ENCODE measurements at regions not wholly inside any gene's neighbourhood (a gene's known extent, or its start where the extent isn't known, plus 50 kb on each side); places are given as distances from the start of the nearest gene placed in this dataset.

DNA sequence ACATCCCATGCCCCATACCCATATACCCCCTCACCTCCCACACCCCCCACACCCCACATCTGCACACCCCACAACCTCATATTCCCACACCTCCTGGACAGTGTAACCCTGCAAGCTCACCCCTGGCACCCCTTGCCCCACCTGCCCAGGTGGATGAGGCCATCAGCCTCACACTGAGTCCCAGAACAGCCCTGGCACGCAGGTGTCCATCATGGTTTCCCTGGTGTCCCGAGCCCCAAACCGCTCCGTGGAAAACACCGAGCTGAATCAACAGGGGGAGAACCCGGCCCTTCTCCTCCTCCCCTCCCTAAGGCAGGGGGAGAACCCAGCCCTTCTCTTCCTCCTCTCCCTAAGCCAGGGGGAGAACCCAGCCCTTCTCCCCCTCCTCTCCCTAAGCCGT is 415.6 kb upstream of the SALL3 start:
- no peak for DNase-seq (ENCODE audit: low read depth, low spot score)

DNA sequence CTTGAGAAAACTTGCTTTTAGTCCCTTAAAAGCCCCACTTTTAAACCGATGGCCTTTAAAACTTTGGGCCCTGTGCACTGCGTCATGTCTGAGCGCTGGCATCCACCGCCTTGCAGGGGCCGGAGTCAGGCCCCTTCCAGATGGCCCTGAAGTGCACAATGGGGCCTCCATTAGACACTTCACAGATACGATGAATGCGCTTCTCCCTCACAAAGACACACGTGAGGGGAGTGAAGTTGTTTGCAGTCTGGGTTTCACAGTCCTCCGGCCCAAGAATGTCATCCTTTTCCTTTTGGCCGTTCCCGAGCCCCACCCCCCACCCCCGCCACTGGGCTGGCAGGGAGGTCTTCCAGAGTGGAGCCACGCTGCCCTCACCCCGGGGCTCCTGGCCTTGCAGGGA is 415.1 kb upstream of the SALL3 start:
- no peak for DNase-seq (ENCODE audit: low read depth, low spot score)

DNA sequence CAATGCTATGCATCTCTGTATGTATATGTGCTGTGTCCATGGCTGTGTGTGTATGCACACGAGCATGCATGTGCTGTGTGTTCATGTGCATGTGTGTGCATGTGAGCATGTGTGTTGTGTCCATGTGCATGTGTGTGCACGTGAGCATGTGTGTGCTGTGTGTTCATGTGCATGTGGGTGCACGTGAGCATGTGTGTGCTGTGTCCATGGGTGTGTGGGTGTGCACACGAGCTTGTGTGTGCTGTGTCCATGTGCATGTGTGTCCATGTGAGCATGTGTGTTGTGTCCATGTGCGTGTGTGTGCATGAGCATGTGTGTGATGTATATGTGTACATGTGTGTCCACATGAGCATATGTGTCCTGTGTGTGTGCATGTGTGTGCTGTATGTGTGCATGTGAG is 414.4 kb upstream of the SALL3 start:
- DNase-seq (ENCODE audit: low read depth, low spot score), result no peak

DNA sequence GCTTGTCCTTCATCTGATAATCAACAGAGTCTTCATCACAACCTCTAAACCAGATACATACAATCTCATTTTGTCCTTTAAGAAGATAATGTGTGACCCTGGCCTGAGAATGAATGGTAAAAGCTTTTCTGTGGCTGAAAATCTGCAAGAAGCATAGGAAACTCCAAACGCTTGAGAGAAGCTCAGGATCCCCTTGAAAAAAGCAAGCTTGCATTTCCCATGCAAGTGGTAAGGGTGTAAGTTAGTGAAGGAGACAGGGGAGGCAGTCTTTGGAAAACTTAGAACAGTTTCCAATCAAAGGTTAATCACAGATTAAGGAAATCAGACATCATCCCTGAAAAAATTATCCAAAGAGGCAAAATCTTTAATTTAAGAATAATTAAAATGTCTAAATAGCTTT is 413.6 kb upstream of the SALL3 start:
- no peak for DNase-seq (ENCODE audit: low read depth, low spot score)

DNA sequence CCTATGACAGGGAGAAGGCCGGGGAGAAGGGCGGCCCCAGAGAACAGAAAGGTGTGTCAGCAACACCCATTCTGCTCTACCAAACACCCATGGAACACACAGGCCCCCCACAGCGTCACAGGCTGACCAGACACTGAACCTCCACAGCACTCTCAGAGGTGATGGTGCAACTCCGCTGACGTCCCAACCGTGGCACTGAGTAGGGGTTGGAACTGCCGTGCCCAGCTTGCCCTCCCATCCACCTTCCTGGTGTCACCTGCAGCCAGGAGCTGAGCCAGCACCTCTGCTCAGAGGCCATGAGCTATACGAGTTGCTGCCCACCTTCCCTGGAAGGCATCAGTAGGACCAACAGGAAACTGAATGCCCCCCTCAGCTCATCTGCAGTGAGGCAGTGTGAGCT is 412.9 kb upstream of the SALL3 start:
- DNase-seq (ENCODE audit: low read depth, low spot score), result no peak

DNA sequence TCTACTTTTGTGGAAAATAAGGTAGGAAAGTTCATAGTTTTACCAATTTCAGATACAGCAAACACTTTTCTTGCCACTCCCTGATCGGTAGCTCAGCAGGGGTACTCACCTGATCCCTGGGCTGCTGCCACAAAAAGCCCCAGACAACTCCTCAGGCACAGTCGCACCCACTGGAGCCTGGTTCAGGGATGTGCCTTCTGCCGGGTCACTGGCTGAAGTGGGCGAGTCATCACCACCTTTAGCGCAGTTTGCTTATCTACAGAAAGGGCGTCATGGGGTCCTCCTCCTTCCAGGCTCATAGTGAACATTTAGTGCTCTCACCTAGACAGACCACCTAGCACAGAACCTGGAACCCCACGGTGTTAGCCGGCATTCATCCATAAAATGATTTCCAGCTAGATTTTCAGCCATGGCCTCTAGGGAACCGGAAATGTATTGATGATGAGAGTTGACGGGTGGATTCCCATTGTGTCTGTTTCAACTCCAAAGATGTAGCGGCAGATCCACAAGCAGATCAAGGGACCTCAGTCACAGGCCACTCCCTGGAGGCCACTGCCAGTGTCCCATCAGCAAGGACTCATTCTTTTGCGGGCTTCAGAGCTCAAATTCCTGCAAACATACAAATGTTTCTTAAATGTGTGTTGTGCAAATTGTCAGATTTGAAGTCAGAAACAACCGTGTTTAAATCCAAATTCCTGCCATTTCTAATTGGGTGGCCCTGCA is 408.4 kb upstream of the SALL3 start:
- DNase-seq (ENCODE audit: low read depth, low spot score), result no peak

DNA sequence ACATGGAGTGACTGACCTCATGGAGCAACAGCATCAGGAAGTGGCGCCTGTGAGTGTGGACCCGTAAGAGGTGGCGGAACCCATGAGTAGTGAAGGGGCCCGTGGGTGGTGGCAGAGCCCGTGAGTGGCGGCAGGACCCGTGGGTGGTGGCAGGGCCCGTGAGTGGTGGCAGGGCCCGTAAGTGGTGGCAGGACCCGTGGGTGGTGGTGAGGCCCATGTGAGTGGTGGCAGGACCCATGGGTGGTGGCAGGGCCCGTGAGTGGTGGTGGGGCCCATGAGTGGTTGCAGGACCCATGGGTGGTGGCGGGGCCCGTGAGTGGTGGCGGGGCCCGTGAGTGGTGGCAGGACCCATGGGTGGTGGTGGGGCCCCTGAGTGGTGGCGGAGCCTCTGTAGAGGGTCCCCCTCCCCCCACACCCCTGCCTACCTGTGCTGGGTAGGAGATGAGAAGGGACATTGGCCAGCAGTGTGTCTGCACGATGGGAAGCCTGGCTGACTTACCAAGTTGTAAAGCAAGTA is 407.7 kb upstream of the SALL3 start:
- DNase-seq (ENCODE audit: low read depth, low spot score), result no peak

DNA sequence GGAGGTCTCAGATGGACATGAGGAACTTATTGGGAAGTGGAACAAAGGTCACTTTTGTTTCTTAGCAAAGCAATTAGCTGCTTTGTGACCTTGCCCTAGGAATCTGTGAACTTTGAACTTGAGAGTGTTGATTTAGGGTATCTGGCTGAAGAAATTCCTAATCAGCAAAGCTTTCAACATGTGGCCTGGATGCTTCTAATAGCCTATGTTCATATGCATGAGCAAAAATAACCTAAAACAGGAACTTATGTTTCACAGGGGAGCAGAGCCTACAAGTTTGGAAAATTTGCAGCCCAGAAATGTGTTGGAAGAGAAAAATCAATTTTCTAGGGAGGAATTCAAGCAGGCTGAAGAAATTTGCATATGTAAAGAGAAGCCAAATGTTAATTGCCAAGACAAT is 405.8 kb upstream of the SALL3 start:
- DNase-seq (ENCODE audit: low read depth, low spot score), result no peak

DNA sequence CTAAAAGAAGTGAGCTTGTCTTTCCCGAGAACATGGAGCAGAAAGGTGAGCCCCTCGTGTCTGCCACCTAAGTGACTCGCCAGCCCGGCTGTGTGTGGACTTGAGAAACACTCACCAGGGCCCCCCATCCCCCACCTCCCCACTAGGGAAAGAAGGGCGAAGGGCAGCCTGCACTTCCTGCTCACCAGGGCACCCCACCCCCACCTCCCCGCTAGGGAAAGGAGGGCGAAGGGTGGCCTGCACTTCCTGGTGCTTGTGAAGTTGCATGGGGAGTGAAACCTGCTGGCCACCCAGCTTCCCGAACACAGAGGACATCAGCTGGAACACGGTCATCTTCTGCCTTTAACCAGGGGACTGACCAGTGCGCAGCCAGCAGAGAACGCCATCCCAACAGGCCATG is 402.7 kb upstream of the SALL3 start:
- DNase-seq (ENCODE audit: low read depth, low spot score), result no peak

DNA sequence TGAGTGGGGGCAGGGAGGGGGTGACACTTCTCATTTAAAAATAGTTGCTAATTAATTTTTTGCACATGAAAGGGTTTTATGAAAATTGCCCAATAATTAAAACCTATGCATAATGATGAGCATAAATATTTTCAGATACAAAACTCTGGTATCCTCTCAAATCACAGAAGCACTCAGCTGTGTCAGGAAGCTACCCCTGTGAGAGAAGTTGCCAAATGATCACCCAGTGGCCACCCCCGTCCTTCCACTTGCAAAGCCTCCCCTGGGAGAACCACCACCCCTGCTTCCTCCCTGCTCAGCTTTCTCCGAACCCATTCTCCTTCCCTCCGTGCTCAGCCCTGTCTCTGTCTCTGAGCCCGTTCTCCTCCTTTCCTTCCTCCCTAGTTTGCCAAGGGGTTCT is 400.2 kb upstream of the SALL3 start:
- DNase-seq (ENCODE audit: low read depth, low spot score), result no peak

DNA sequence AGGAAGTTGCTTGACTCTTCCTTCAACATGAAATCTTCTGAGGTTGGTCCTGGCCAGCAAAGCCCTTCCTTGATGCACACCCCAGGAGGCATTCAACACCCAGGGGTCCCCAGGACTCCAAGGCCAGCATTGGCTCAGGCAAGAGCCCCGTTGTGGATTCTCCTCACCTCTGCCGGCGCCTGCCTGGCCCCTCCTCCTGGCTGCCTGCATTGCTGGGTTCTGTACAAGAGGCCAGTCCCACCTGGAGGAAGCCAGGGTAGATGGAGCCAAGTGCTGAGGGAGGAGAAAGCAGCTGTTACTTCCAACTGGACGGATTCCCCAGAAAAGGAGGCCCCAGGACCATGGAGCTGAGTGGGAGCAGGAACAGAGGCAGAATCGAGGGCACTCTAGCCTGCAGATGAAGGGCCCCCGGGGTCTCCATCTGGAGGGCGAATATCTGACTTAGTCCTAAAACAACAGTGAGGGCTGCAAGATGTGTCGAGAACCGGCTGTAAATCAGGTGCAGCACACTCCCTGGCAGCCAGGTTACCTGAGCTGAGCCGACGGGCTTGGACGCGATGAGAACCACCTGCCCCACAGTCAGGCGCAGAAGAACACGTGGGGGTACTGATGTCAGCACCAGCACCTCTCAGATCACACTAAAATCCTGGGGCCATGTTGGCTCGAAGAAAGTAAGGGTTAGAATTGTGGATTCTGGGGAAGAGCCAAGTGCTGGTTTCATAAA is 399.6 kb upstream of the SALL3 start:
- no peak for DNase-seq (ENCODE audit: low read depth, low spot score)

DNA sequence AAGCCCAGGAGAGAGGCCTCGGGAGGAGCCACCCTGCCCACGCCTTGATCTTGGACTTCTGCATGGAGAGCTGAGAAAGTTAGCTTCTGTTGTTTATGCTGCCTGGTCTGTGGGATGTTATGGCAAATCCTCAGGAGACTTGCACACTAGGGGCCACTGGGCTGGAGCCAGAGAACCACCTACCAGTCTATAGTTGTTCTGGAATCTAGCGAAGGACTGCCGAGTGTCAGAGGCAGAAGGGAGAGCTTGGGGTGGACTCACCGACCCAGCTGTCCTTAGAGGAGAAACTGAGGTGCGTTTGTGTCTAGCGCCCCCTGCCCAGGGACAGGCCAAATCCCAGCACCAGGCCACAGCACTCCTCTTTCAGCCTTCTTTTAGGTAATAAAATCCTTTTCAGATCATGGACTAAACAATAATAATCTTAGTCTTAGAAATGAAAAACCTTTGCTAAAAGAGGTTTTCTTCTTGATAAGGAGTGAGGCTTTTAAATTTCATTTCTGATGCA is 398.7 kb upstream of the SALL3 start:
- no peak for DNase-seq (ENCODE audit: low read depth, low spot score)

DNA sequence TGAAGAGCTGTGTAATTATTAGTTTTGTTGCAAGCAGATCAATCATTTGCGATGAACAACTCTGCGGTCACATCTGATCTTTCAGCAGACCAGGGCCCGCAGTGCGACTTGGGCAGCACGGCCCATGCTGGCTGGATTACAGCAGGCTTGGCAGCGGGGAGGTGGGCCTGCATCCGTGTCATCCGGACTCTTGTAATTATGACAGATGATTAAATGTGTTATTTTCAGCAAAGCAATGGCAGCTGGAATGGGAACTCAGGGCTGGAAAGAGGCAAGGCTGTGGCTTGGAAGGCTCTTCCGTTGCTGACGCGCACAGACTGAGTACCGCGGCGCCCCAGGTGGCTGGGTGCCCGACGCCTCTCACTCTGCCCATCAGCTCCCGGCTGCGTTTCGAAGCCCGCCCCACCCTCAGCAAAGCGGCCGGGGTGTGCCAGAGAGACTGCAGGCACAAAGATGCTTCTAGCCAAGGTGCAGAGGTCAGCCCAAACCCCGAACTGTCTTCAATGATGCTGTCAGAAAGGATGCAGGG is 397.4 kb upstream of the SALL3 start:
- DNase-seq (ENCODE audit: low read depth, low spot score), result no peak

DNA sequence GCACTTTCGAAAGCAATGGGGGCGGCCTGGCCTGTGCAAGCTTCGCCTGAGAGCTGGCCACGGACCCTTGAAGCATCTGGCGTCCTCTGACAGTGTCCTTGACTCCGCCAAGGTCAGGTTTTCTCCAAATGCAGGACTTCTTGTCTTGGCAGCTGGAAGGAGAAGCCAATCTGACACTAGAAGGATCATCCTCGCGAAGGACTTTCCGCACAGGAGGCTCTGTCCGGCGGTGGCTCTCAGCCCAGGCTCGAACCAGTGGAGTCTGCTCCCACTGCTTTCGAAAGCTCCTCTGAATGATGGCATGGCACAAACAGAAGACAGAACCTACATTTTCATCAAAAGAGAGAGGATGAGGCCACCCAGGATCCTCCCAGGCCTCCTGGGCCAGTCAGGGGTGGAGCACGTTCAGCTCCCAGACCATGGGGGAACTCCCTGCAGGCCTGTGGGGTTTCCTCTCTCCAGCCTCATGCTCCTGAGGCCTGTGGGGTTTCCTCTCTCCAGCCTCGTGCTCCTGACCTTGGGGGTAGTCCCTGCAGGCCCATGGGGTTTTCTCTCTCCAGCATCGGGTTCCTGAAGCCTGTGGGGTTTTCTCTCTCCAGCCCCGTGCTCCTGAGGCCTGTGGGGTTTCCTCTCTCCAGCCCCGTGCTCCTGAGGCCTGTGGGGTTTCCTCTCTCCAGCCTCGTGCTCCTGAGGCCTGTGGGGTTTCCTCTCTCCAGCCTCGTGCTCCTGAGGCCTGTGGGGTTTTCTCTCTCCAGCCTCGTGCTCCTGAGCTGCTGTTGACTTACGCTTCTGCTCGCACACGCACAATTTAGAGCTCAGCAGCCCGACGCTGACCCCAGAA is 396.5 kb upstream of the SALL3 start:
- no peak for DNase-seq (ENCODE audit: low read depth, low spot score)

DNA sequence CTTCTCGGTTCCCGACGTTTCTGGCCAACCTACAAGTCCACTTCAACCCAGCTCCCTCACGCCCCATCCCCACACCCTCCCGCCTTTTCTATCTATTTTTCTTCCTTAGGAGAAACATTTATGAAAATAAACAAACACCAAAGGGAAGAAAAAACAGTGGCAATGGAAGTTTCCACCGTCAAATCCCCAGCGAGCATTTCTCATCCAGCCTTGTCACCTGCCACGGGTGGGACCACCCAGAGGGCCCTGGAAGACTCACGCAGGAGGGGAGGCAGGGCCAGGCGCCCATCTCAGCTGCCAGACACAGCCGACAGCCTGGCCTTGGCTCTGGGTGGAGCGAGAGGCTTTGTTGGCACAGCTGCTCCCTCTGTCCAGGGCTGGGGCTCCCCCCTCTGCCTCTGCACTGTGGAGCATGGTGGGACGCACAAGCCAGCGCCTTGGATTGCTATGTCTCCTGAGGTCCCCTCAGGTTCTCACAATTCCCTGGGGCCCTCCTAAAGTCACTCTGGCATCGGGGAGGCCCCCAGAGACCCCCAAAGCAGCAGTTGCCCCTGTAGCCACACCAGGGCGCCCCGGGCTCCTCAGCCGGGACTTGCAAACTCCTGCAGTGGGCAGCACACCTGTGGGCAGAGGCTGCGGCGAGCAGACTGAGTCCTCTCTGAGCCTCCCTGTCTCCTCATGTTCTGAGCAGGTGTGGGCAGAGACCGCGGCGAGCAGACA is 395.7 kb upstream of the SALL3 start:
- DNase-seq (ENCODE audit: low read depth, low spot score), result no peak

DNA sequence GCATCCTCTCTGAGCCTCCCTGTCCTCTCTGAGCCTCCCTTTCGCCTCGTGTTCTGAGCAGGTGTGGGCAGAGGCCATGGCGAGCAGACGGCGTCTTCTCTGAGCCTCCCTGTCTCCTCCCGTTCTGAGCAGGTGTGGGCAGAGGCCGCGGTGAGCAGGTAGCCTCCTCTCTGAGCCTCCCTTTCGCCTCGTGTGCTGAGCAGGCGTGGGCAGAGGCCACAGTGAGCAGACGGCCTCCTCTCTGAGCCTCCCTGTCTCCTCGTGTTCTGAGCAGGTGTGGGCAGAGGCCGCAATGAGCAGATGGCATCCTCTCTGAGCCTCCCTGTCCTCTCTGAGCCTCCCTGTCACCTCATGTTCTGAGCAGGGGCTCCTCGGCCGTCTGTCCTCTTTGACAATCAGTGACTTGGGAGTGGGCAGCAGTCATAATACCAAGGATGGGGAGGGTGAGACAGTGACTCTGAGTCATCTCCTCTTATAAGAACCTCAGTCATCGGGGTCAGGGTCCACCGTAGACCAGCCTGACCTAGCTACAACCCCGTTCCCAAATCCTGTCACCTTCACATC is 395.1 kb upstream of the SALL3 start:
- no peak for DNase-seq (ENCODE audit: low read depth, low spot score)

DNA sequence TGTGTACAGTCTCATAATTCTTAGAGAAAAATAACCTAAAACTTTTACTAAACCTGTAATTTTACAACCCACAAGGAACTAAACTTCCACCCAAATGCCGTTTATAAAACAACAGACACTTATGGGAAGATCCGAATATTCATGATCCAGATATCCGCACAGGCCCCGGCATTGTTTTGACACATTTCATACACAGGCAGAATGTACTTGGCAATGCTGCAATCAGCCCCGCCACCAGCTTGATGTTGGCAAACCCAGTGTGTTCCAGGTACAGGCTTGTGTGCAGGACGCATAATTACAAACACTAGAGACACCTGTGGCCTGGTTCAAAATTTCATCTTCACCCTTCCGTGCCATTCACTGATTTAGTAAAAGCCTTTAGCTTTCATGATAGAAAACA is 393.0 kb upstream of the SALL3 start:
- DNase-seq (ENCODE audit: low read depth, low spot score), result no peak

DNA sequence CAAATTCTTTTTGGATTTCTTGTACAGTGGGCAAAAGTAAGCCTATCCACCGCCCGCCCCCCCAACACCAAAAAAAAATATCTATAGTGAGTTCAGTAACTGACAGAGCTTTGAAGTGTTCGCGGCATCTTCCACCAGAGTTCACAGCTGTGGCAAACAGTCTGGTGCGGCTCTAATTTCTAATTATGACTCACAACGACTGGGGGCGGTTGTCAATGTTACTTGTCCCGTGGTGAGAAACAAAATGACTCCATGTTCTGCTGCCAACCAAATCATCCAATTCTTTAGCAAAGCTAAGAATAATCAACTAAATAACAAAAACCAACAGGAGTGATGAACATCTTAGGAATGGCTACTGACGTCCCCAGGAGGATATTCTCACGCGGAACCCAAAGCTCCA is 392.5 kb upstream of the SALL3 start:
- no peak for DNase-seq (ENCODE audit: low read depth, low spot score)

DNA sequence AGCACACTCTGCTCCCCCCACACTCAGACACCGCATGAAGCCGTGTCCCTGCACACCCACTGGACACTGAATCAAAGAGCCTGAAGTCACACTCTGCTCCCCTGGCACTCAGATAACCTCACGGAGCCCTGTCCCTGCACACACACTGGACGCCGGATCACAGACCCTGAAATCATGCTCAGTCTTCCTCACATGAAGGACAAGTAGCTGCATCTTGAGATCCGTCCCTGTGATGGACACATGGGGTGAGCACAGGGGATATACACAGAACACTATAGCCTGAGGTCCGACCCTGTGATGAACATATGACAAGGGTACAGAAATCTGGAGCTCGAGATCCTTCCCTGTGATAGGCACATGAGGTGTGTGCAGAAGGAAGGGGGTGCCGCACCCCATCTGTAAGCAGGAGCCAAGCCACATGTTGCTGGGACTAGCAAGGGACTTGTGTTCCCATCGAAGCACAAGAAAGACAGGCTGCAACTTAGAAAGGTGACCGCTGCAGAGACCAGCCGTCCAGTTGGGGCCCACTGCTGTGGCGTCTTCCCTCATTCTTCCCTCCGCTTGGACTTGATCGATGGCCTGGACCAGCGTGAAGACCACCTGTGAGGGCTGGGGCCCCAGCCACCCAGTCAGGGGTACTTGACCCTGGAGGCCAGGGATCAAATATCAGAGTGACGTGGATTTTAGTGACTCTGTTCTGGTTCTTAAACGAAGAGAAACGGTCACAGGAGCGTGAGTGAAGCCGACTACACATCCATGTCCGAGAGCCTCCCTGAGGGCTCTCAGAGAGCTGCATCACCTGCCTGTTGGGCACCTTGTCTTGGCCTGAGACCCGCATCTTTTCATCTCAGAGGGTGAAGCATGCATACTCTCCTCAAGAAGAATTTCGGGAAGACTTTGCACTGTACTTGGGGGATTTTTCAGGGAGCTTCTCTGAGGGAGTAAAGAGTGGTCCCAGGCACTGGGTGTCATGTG is 391.7 kb upstream of the SALL3 start:
- DNase-seq (ENCODE audit: low read depth, low spot score), result no peak

DNA sequence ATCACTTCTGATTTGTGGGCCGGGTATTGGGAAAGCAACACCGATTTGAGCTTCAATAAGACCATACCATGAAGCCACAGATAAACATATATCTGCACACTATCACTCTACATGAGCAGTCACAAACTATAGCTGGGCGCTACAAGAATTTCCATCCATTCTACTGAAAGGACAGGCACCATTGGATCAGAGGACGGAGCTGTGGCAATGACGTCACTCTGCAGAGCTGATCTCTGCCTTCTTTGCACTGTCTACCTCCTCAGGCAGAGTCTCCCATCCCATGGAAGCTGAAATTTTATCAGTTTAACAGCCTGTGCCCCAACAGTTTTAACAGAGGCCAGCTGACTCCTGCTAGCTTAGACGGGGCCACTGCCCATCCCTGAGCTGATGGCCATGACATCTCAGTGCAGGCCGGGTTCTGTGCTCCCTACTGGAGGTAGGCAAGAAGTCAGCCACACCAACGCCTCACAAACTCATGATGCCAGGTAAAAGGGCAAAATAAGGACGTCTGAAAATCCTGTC is 389.6 kb upstream of the SALL3 start:
- DNase-seq (ENCODE audit: low read depth, low spot score), result no peak

Data from iPS DF 19.7 (cell line).